ENCODE measurements at regions not wholly inside any gene's neighbourhood (a gene's known extent, or its start where the extent isn't known, plus 50 kb on each side); places are given as distances from the start of the nearest gene placed in this dataset.

- TF ChIP-seq POLR2A (IDR thresholded peaks at IDR 0.05) (no peak), CTCF (IDR thresholded peaks at IDR 0.05) (no peak)
These were observed 103.5 kb downstream of the TMA16 start for GRCh38 chr4:163598028-163598427.
